ENCODE measurements at regions not wholly inside any gene's neighbourhood (a gene's known extent, or its start where the extent isn't known, plus 50 kb on each side); places are given as distances from the start of the nearest gene placed in this dataset.

- Histone ChIP-seq H3K56ac (ENCODE audit: insufficient read length, low read depth, low read length) (no peak overlapping the region), H2BK12ac (ENCODE audit: insufficient read length, low read depth, low read length) (no peak overlapping the region), H3K4me2 (ENCODE audit: insufficient read depth, insufficient read length, low read length) (no peak overlapping the region), H3T11ph (ENCODE audit: low read length) (no peak overlapping the region), H2BK15ac (ENCODE audit: low read depth, low read length) (no peak overlapping the region), H4K5ac (ENCODE audit: insufficient read length, low read depth, low read length) (no peak overlapping the region), H3K4me1 (ENCODE audit: insufficient read depth, low read length) (no peaks in the 10 kb centered on the region), H3K23ac (ENCODE audit: insufficient read length, low read depth, low read length) (no peak overlapping the region), H2BK20ac (ENCODE audit: low read depth, low read length, poor library complexity, severe bottlenecking) (no peak overlapping the region), H3K27ac (ENCODE audit: insufficient read length, low read depth, low read length) (no peak overlapping the region), H3K14ac (ENCODE audit: insufficient read depth, low read length) (no peak overlapping the region), H4K91ac (ENCODE audit: insufficient read length, low read depth, low read length) (no peak overlapping the region), H2AFZ (ENCODE audit: low read length) (no peak overlapping the region), H4K20me1 (ENCODE audit: control insufficient read depth, insufficient read depth, insufficient read length) (no peaks in the 10 kb centered on the region), H3K4ac (ENCODE audit: low read depth, low read length) (no peak overlapping the region), H3K9me3 (ENCODE audit: control insufficient read depth, low read depth, low read length) (no peaks in the 10 kb centered on the region), H3K9ac (ENCODE audit: extremely low read depth, insufficient read length, low read length) (no peak overlapping the region), H3K79me1 (ENCODE audit: insufficient read depth, low read depth, low read length, poor library complexity, severe bottlenecking) (no peaks in the 10 kb centered on the region), H3K23me2 (ENCODE audit: insufficient read length, low read depth, low read length, poor library complexity, severe bottlenecking) (no peaks in the 10 kb centered on the region), H2AK5ac (ENCODE audit: insufficient read length, low read length) (no peak overlapping the region), H2BK120ac (ENCODE audit: low read depth, low read length, poor library complexity, severe bottlenecking) (no peak overlapping the region), H3K79me2 (ENCODE audit: insufficient read depth, low read length) (no peaks in the 10 kb centered on the region; the same call in 1 of the 2 replicates), H3K18ac (ENCODE audit: insufficient read length, low read depth, low read length) (no peak overlapping the region), H3K27me3 (ENCODE audit: insufficient read depth, low read length) (no peaks in the 10 kb centered on the region), H4K8ac (replicated peaks; ENCODE audit: insufficient read length, low read depth, low read length) (no peak overlapping the region), H2BK5ac (ENCODE audit: insufficient read length, low read length) (no peak overlapping the region)
- no peaks in the 10 kb centered on the region for H3K36me3 Mint-ChIP-seq (ENCODE audit: insufficient read depth in 1 of 3, low read depth in 3 of 3)
- H3K4me1 Mint-ChIP-seq: peaks cover 0 to 5% of the 10 kb centered on the region in 2 experiments; a peak in 1 of 4 replicates
- no peak for TF ChIP-seq CTCF (conservative IDR thresholded peaks at IDR 0.05)
- DNase-seq: no peak
- no peak overlapping the region for H3K4me3 Mint-ChIP-seq
- H3K27ac Mint-ChIP-seq: no peak overlapping the region
- H3K27me3 Mint-ChIP-seq (ENCODE audit: low read depth): peaks cover 6% of the 10 kb centered on the region
- WGBS (ENCODE audit: extremely low coverage, insufficient read length, low lambda C conversion rate): no CpG with 5 or more reads among the region's 1 CpG
- no peaks in the 10 kb centered on the region for H3K9me3 Mint-ChIP-seq
Observed at GRCh38 chr18:24536834-24537233, 76.4 kb downstream of the HRH4 start.
